ENCODE measurements at regions not wholly inside any gene's neighbourhood (a gene's known extent, or its start where the extent isn't known, plus 50 kb on each side); places are given as distances from the start of the nearest gene placed in this dataset.
A peak's percentile ranks its signal among the peaks of the same experiment; 100 is the strongest.

DNA sequence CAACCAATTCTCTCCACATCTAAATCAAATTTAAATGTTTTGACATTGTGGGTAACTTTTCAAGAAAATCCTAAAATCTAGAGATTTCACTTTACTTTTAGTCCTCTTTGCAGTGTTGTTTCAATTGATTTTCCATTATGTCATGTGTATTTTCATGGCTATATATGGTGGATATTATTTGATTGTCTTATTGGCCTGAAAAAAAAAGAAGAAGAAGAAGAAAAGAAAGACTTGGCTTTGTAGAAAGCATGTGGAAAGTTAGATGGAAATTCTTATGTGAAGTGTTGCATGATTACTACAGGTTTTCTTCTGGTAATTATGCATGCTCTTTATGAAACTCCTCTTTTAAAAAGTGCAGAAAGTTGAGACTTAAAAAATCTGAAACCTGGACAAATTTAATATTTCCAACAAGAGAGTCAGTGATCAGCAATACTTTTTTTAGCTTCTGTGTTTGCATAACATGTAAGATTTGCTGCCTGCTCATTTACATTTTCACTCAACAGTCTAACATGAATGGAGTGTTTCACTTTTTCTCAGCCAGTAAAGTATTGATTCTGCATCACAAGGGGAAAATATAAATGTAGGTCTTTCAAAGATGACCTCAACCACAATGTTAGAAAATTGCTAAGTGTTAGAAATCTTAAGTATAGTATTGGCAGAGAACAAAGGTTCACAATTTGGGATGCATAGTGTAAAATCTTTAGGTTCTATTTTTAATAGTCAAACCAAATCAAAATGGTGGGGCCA is 438.7 kb downstream of the BCKDHB start:
- ChIA-PET CTCF (interaction anchor here (0.6 kb wide), 1 partner anchor 246 kb away, joined by 3 read pairs; no protein-coding TSS in a partner anchor), POLR2A (no interaction called here)
- no peak overlapping the region for H3K27ac ChIP-seq (ENCODE audit: extremely low read depth, low read depth, low read length)
- TF ChIP-seq ZNF157 (tag by site-specific recombination; IDR thresholded peaks at IDR 0.05) (no peak), ZNF473 (tag by site-specific recombination; IDR thresholded peaks at IDR 0.05) (no peak), ZFHX2 (tag by site-specific recombination; conservative IDR thresholded peaks at IDR 0.05) (no peak)
- no peaks in the 10 kb centered on the region for H3K4me1 ChIP-seq (ENCODE audit: control insufficient read depth, insufficient read depth, low read length)
- H3K4me3 ChIP-seq (ENCODE audit: low read depth, low read length), result no peak overlapping the region
- no peaks in the 10 kb centered on the region for H3K36me3 ChIP-seq (ENCODE audit: control insufficient read depth in 2 of 2, insufficient read depth in 1 of 2, low read length in 2 of 2)
- H3K9me3 ChIP-seq (ENCODE audit: control insufficient read depth, insufficient read depth, low read depth, low read length), result no peaks in the 10 kb centered on the region

DNA sequence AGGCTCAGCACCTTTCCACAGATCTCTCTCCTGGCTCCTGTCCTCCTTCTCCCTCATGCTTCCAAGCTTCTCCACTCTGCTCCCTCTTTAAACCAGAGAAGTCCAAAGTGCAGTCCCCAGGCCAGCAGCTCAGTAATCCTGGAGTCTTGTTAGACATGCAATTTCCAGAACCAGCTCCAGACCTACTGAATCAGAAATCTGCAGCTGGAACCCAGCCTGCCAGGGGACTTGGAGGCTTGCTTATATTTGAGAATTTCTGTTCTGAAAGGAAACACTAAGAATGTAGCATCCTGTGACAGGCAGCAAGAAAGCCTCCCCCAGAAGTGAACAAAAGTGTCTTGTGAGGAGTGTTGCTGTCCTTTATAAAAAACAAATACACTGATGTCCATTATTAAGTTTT is 438.1 kb downstream of the BCKDHB start:
- POLR2A ChIA-PET, result no interaction called here
- Histone ChIP-seq H3K36me3 (ENCODE audit: control insufficient read depth in 2 of 2, insufficient read depth in 1 of 2, low read length in 2 of 2) (no peaks in the 10 kb centered on the region), H3K4me3 (ENCODE audit: low read depth, low read length) (no peak overlapping the region), H3K27ac (ENCODE audit: extremely low read depth, low read depth, low read length) (no peak overlapping the region), H3K4me1 (ENCODE audit: control insufficient read depth, insufficient read depth, low read length) (no peaks in the 10 kb centered on the region), H3K9me3 (ENCODE audit: control insufficient read depth, insufficient read depth, low read depth, low read length) (no peaks in the 10 kb centered on the region)
- TF ChIP-seq, protein P1, sequence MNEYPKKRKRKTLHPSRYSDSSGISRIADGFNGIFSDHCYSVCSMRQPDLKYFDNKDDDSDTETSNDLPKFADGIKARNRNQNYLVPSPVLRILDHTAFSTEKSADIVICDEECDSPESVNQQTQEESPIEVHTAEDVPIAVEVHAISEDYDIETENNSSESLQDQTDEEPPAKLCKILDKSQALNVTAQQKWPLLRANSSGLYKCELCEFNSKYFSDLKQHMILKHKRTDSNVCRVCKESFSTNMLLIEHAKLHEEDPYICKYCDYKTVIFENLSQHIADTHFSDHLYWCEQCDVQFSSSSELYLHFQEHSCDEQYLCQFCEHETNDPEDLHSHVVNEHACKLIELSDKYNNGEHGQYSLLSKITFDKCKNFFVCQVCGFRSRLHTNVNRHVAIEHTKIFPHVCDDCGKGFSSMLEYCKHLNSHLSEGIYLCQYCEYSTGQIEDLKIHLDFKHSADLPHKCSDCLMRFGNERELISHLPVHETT (tag by site-specific recombination; IDR thresholded peaks at IDR 0.05), result no peak
- TF ChIP-seq ZNF837 (tag by site-specific recombination; IDR thresholded peaks at IDR 0.05) (no peak), PBX3 (CRISPR knock-in tag; IDR thresholded peaks at IDR 0.05) (no peak), ZNF549 (tag by site-specific recombination; IDR thresholded peaks at IDR 0.05) (no peak), CTCF (tag by site-specific recombination; IDR thresholded peaks at IDR 0.05) (no peak), ELK4 (IDR thresholded peaks at IDR 0.05; ENCODE audit: borderline replicate concordance, low read depth, low read length) (no peak)
- TF ChIP-seq, protein P2, sequence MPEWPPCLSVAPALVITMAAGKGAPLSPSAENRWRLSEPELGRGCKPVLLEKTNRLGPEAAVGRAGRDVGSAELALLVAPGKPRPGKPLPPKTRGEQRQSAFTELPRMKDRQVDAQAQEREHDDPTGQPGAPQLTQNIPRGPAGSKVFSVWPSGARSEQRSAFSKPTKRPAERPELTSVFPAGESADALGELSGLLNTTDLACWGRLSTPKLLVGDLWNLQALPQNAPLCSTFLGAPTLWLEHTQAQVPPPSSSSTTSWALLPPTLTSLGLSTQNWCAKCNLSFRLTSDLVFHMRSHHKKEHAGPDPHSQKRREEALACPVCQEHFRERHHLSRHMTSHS (tag by site-specific recombination; IDR thresholded peaks at IDR 0.05), result no peak
- CTCF ChIA-PET, result interaction anchor here (0.6 kb wide), 1 partner anchor 246 kb away, joined by 3 read pairs; no protein-coding TSS in a partner anchor

DNA sequence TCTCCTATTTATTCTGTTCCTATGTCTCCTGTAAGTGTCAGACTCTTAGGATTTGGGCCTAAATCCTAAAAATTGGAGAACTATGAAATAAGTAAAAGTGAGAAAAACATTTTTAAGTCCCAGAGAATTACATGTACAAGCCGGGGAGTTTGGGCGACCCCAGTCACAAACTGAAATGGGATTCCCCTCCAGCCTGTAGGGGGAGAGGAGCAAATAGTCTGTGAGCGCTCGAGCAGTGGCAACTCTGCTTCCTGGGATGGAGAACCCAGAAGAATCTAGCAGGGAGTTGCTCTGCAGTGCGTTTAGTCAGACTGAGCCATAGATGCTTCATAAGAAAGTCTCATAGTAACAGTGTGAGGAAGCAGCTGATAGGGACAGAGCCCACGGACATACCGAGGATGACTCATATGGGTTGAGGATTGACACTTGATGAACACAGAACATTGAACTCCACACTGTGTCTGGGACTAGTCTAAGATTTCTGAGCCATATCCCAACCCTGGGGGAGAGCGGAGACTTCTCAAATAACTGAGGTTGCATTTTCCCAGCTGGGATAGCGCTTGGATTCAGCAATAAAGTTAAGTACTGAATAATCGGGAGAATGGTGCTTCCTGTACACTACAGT is 437.2 kb downstream of the BCKDHB start:
- Histone ChIP-seq H3K4me1 (ENCODE audit: control insufficient read depth, insufficient read depth, low read length) (no peaks in the 10 kb centered on the region), H3K9me3 (ENCODE audit: control insufficient read depth, insufficient read depth, low read depth, low read length) (no peaks in the 10 kb centered on the region), H3K4me3 (ENCODE audit: low read depth, low read length) (no peak overlapping the region), H3K27ac (ENCODE audit: extremely low read depth, low read depth, low read length) (no peak overlapping the region), H3K36me3 (ENCODE audit: control insufficient read depth in 2 of 2, insufficient read depth in 1 of 2, low read length in 2 of 2) (no peaks in the 10 kb centered on the region)
- TF ChIP-seq, protein P3, sequence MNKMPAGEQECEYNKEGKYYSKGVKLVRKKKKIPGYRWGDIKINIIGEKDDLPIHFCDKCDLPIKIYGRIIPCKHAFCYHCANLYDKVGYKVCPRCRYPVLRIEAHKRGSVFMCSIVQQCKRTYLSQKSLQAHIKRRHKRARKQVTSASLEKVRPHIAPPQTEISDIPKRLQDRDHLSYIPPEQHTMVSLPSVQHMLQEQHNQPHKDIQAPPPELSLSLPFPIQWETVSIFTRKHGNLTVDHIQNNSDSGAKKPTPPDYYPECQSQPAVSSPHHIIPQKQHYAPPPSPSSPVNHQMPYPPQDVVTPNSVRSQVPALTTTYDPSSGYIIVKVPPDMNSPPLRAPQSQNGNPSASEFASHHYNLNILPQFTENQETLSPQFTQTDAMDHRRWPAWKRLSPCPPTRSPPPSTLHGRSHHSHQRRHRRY (tag by site-specific recombination; IDR thresholded peaks at IDR 0.05), result no peak
- no peak for TF ChIP-seq ZNF629 (tag by site-specific recombination; IDR thresholded peaks at IDR 0.05)
- TF ChIP-seq MEIS1 (CRISPR knock-in tag; IDR thresholded peaks at IDR 0.05; ENCODE audit: borderline replicate concordance), result peak; percentile 73; the same call in 1 of the 2 replicates
- TF ChIP-seq ZNF514 (tag by site-specific recombination; IDR thresholded peaks at IDR 0.05), result no peak
- no peak for TF ChIP-seq ZNF169 (tag by site-specific recombination; IDR thresholded peaks at IDR 0.05)
- no peak for TF ChIP-seq SP7 (tag by site-specific recombination; IDR thresholded peaks at IDR 0.05)
- no peak for TF ChIP-seq ZNF302 (tag by site-specific recombination; IDR thresholded peaks at IDR 0.05; ENCODE audit: low read depth)
- no peak for TF ChIP-seq ZNF623 (tag by site-specific recombination; IDR thresholded peaks at IDR 0.05)
- ChIA-PET CTCF (interaction anchor here (0.5 to 1.0 kb wide), 2 partner anchors 76 to 1593 kb away, joined by 3 read pairs; no protein-coding TSS in a partner anchor), POLR2A (no interaction called here)
